CMK (cell line): ENCODE measurements at regions not wholly inside any gene's neighbourhood (a gene's known extent, or its start where the extent isn't known, plus 50 kb on each side); places are given as distances from the start of the nearest gene placed in this dataset.

ENCODE experiments used
- DNase-seq: peaks from one replicate; pipeline ENCODE4 v3.0.0-alpha.2; 2010; ENCODE audit warnings: low read depth

DNA sequence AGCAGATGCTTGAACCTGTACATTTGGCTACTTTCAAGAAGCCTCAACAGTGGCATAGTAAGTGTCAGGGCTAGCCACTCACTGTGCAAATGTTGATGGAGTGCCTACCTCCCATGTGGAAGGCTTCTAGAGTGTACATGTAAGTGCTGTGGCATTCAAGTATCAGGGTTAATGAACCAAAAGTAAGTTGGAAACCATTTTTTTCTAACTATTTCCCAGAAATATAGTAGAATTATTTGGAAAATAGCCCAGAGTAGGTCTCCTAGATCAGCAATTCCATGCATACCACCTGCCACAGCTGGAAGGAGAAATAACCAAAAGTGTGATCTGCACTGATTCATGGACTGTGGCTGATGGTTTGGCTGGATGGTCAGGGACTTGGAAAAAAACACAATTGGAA is 53.3 kb downstream of the FOXD1 start:
- no peak for DNase-seq

DNA sequence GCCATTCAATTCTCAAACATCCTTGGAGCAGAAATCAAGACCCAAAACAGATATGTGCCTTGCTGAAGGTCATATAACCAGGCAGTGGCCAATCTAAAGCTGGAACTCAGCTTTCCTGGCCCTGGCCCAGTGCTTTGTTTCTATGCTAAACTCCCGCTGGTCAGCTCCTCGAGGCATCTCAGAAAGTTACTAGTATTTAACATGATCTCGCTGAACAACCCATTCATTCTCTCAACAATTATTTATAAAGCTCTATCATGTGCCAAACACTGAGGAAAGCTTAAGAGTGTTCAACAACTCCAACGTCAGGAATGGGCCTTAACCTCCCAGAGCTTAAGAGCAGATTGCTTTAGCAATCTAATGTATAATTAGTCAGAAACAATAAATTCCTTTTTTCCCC is 54.0 kb downstream of the FOXD1 start:
- DNase-seq: no peak

DNA sequence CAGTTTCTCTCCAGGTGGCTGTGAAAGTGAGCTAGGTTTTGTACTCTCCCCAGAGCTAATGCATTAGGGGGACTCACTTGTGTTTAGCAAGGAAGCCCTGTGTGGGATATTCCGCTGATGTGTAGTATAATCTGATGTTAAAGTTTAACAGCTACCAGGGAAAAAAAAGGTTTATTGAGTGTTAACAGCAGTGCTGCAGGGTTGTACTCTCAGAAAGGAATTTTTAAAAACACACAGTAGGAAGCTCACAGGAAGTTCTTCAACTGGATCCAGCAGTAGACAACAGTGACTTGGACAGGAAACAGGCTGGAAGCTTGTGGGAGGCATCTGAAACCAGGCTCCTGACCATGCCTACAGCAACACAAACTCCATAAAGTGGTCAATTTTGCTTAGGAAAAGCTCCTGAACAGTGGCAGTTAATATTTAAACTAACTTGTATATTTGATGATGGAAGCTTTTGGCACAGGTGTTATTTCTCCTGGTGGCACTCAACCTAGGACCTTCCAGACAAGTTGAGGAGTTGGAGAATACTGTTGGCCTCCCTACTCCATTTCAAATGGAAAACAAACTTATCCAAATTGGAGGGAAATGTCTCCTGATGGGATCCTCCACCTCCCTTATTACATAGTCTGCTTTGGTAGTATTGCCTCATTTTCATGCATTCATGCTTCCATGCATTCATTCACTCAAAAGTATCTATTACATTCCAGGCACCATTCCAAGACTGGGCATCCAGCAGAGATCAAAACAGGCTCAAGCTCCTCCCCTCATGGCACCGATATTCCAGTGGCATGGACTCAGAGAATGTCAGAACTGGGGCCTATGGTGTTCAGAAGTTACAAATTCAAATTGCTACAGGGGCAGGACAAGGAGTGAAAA is 54.7 kb downstream of the FOXD1 start:
- DNase-seq: no peak

DNA sequence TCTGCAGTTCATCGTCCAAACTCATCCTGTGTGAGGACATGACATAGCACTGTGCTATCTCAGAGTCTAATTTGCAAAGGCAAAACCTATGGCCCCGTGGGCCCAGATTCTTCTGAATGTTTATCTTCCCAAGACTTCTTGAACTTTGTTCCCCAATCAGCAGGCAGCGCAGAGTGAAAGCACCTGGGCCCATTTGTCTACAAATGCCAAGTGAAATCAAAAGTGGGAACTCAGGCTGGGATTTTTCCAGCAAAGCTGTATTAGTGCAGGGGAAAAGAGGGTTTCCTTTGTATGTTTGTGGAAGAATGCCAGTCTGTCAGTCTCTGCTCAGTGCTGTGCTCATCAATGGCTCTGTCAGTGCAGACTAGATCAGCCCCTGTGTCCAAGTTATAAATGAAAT is 55.8 kb downstream of the FOXD1 start:
- no peak for DNase-seq

DNA sequence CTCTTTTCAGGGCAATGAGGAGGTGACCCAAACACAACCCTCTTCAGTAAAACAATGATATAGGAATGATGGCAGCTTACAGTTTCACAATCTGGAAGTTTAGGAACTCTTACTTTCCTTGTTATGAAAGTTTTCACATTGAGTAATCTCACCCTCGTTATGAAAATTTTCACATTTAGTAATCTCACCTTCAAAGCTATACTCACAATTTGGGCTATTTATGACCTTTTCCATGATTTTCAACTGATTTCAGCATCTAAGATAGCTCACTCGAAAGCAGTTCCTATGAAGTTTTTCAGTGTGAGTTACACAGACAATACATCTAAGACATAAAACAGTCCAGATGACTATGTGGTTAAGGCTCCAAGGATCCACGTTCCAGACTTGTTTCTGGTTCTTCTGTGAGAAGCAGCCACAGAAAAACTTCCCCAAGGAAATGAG is 57.1 kb downstream of the FOXD1 start:
- no peak for DNase-seq

DNA sequence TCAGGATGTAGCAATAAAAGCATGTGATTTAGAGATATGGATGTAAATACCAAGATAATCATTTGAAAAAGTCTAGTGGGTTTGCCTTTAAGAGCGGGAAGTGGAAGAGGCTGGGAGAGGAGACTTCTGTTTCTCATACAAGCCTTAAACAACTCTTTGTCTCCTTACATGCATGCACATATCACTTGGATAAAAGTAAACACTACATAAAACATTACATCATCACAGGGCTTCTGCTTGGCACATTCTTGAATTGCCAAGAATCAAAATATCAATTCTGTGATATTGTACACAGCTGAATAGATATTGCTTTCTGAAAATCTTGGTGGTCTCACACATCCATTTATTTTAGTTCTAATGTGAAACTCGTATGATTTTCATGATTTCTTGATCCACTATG is 57.6 kb downstream of the FOXD1 start:
- DNase-seq: no peak

DNA sequence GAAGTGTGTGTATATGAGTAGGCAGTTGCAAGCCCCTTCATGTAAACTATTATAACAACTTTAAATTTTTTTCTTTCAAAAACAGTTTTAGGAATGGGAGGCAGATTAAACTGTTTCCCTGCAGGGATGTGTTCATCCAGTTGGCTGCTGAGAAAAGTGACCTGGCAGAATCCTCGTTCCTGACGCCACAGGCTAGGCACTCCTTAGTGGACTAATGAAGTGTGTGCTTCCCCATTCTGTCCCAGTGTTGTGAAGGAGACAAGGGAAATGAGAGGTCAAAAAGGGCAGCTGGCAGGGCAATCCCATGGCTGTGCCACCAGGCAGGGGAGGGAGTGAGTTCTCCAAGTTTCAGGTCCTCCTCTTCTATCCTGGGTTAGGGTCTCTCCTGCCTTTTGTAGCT is 59.8 kb downstream of the FOXD1 start:
- DNase-seq: no peak

DNA sequence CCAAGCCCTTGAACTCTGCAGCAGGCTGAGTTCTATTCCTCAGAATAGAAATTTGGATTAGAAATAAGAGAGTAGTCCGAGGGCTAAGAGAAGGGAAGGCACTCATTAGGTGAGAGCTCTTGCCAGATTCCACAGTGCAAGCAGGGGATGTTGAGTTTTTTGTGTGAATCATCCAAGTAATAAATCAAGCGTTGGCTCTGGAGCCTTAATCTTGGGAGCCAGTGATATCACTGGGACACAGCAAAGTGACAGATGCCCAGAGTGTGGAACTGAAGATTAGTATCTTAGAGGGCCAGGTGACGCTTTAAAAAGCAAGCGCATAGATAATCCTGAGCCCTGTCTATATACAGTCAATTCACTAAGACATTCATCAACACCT is 60.3 kb downstream of the FOXD1 start:
- no peak for DNase-seq

DNA sequence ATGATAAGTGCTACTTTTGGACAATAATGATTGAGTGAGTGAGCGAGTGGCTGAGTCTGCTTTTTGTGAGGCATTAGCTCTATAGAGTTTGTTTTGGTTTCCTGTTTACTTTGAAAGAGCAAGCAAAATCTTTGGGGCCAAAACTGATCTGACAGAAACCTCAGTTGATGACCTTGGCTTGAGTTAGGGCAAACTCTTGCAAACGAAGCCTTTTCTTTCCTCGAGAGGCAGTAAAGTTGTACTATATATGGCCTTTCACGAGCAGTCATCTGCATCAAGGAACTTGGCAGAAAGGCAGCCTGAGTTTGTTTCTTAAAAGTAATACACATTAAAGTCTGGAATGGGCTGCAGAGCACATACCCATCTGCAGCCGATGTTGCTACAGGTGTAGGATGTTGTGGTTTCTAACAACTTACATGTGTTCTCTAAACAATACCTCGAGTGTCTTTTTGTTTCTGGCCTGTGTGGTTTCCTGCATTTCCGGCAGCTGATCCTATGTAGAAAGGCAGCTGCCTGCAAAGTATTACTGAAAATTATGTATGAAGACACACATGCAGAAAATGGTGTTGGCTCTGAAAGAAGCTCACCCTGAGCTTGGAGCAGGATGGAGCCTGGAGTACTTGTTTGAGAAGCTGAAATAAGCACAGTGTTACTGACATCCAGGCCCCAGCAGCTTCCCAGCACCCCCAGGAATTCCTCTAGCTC is 60.8 kb downstream of the FOXD1 start:
- DNase-seq: no peak

DNA sequence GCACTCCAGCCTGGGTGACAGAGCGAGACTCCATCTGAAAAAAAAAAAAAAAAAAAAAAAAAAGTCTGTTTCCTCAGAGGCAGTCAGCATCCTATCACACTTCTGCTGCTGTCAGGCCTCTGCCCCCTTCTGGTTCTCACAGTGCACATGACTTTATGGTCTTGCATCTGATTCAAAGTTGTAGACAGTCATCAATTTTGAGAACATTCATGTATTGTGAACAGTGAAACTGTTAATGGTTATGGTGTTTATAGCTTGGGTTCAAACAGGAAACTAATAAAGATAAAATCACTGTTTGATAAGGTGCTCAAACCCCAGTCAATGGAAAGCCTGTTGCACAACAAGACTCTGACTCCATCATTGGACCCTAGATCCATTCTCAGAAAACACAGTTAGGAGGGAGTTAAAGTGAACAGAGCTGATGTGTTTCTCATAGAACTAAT is 61.4 kb downstream of the FOXD1 start:
- no peak for DNase-seq

DNA sequence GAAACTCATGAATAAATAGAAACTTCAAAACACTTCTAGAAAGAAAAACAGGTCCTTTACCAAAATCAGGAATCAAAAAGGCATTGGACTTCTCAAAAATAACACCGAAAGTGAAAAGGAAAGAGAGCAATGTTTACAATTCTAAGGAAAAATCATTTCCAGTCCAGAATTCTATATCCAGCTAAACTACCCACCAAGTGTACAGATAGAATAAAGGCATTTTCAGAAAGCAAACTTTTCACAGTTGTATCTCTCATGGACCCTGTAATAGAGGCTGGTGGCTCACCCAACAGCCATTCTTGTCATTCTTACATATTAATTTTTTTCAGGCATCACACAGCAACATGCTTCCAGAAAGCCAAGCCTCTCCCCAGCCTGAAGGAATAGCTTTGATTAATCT is 63.7 kb downstream of the FOXD1 start:
- no peak for DNase-seq

DNA sequence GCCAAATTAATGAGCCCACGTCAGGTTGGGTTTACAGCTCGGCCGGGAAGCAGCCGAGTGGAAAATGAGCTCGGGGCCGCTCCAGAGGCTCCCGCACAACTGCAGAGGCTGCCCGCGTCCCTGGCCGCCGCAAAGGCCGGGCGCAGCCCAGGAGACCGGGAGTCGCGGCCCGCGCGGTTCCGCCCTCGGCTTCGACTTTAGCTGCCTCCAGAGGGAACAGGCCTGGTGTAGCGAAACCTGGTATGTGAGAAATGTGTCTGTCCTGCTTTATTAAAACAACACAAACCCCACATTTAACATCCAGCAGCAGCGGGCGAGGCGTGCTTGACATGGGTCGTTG is 66.2 kb downstream of the FOXD1 start:
- no peak for DNase-seq

DNA sequence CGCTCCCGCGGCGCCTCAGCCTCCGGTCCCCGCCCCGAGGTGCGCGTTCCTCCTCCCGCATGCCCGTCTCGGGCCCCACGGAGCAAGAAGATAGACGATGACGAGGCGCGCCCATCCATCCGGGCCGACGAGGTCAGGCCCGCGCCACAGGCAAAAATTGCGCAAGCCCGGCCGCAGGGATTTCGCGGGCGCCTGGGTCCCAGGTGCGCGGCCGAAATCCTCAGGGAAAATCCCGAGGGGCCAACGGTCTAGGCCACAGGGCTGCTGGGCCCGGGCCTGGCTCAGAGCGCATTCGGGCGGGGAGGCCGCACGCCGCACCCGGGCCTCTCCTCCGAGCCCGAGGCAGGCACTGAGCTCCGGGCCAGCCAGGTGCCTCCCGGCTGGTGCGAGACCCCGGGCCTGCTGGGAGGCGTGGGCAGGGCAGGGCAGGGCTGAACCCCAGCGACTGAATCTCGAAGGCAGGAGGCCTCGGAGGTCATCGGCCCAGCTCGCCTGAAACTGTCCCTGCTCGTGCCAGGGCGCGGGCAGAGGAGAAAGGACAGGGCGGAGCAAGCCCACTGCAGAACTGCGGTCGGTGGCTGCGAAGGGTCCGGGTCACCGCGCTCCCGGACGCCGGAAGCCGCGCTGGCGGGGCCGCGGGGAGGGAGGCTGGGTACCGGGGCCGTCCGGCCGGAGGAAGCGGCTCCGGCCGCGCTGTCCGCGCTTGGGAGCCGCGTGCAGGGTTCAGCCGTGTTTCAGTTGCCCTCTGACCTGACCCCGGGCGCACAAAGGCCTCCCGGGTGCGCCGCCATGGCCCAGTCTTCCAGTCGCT is 66.8 kb downstream of the FOXD1 start:
- no peak for DNase-seq

DNA sequence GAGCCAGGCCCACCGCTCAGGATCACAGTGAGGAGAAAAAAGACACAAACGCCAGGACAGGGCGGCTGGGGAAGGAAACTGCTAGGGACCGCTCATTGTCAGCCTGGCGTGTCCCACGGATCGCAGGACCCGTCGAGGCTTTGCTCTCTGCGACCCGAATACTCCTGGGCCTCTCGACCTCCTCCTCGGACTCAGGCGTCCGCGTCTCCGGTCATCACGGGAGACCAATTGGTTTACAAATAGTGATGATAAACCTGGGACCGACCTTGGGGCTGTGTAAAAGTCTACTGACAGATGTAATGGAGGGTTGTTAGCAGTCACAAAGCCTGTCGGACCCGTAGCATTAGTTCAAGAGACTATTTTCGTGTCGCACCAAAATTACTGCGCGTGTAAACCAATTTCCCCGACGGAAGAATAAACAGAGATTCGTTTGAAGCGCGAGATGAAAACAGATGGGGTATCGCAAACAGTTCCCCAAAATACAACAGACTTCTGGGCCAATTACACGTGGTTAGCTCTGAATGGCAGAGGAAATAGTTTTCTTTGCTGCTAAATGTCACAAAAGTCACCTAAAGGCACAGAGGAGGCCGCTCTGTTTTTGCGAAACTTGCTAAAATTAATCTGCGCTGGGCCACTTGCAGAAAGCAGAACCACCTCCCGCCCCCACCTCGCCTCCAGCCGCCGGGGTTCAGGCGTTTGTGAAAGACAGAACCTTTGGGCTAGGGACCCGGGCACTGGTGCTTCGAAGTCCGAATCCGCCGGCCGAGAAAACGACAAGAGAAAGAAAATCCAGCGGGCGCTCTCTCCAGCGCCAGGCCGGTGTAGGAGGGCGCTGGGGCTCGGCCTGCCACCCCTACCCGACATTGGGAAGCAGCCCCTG is 67.6 kb downstream of the FOXD1 start:
- no peak for DNase-seq

DNA sequence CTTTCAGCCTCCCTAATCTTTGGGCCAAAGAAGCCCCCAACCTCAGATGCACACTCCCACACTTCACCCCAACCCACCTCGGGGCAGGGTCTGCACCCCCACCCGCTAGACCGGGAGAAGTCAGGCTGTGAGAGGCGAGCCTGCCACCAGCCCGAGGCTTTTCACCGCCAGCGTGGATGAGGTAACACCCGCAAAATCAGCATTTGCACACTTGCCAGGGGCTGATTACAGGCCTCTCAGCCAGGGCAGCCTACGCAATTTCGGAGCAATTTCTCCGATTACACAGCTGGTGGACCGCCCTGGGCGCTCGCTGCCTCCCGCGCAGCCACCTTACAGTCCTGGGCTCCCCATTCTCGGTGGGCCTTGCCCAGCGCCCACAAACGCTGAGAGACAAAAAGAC is 68.5 kb downstream of the FOXD1 start:
- DNase-seq: no peak

DNA sequence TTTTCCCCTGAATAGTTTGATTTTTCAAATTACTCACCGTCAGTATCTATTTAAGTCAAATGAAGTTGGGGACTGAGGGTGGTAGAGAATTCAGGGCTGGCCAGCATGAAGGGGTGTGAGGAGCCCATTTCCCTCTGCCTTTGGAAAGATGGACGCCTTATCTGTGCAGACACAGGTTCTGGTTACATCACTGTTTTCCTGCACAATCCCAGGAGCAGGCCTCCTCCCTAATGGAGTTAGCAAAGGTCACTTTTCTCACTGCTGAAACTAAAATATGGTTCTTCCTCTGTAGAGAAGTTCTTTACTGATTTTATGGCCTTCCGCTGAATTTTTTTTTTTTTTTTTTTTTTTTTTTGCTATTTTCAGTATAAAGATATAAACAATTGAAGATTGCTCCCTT is 69.1 kb downstream of the FOXD1 start:
- DNase-seq: no peak

DNA sequence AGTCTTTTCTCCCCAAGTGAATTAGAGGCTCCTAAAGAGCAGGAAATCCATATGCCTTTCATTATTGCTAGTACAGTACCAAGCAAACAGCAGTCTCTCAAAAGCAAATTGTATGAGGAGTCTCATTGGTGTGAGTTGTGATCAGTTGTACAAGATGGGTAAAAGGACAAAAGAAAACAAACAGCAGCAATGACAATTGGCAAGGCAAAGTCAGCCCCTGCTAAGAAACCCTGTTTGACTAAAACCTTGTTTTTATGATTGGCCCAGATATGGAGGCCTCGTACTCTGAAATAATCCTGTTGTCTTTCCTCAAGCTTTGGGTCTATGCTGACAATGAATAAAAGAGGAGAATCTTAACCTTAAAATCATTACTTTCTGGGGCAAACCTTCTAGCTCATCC is 69.8 kb downstream of the FOXD1 start:
- no peak for DNase-seq

DNA sequence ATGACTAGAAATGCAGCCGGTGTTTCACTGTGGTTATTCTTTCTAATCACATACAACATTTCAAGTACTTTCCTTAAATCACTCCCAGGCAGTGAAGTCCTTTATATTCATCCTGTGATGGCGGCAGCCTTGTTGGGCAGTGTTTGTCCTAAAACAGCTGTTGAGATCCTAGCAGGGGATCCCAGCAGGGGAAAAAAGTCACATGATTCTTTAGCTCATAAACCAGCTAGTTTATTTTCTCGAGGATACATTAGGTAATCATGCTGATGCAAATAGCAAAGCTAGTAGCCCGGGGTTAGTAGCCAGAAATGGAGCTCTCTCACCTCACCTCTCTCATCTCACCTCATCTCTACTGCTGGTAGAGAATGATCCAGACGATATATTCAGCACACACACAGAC is 70.5 kb downstream of the FOXD1 start:
- no peak for DNase-seq

DNA sequence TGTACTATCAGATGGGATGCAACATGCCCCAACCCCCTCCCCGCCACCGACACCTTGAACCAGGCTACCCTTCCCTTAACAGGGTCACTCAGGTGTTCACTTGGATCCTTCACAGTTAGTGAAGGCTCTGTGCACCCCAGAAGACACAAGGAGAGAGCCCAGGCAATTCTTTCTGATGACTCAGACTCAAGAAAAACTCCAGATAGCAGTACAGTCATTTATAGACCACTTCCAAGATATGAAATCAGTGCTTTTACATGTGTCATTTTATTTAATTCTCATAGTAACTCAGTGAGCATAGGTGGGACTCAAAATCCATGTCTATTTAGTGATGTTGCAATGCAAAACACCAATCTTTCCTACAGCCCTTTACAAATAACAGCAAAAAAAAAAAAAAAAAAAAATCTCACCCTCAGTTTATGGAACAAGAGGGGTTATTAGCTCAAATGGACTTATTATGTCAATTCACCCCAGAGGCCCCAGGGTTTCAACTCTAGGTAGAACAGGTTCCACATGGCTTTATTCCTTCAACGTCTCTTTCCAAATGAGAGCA is 71.9 kb downstream of the FOXD1 start:
- no peak for DNase-seq

DNA sequence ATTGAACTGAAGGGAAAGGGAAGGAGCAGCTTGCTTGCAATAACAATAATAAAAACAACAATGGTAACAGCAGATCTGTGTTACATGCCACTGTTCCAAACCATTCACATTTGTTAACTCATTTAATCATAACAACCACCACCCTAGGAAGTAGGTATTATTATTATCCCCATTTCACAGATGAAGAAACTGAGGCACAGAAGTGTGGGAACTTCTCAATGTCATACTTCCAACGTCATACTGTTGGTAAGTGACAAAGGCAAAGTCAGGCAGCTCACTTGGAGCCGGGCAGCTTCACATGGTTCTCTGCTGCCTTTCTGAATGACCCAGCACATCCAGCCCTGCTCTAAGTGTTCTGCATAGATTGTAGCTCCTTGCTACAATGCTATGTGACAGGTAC is 72.6 kb downstream of the FOXD1 start:
- no peak for DNase-seq

DNA sequence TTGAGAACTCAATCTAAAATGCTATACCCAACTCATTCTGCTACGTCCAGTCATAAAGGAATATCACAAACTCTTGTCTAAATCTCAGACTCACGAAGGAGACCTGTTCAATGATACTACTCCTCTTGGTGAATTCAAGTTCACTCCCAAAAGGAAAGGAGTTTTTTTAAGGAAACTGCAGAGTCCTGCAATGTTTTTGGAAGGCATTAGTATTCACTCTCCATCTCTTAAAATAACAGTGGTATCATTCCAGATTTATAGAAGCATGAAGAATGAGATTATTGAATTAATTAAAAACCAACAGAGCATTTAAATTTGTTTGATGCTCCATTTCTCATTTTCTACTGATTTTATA is 73.4 kb downstream of the FOXD1 start:
- DNase-seq: no peak
